K562 (cell line): ENCODE measurements at regions not wholly inside any gene's neighbourhood (a gene's known extent, or its start where the extent isn't known, plus 50 kb on each side); places are given as distances from the start of the nearest gene placed in this dataset.

ENCODE experiments used
- ATAC-seq: fragments of 200-7000 bp; cut with Tn5 transposase; 3 replicates; pipeline ENCODE4 v1.9.1; 2020; ENCODE audit warnings: moderate library complexity
- BruUV-seq: library from RNA; stranded (reverse); fragments of 400-500 nt; replicated peaks from 2 replicates; lab custom pipeline; 2021; lab: Mats Ljungman, UMichigan
- CTCF ChIA-PET: fragments of 300-600 bp; formaldehyde crosslinking; extraction: SDS; loops from one replicate; lab custom pipeline; 2021; ENCODE audit warnings: low intra/inter-chr PET ratio; lab: Yijun Ruan, JAX
- POLR2A ChIA-PET: fragments of 300-600, 350-650 bp; sonication (Branson Sonifier 250); formaldehyde crosslinking; extraction: SDS; loops from one replicate; lab custom pipeline; 2021; ENCODE audit warnings: antibody characterized with exemption, inconsistent platforms; lab: Yijun Ruan, JAX
- DNase-seq, 4 experiments: peaks; one replicate each; pipeline versions ENCODE4 v3.0.0 to v3.0.0-alpha.2; 2011 to 2018; ENCODE audit warnings: low spot score in 3 of 4, mixed read lengths in 3 of 4; ENCODE audit errors: extremely low read depth in 1 of 4
- FAIRE-seq: peaks from 2 replicates; lab custom pipeline; 2011; peaks lifted over from hg19 to GRCh38; lab: Jason Lieb, UNC
- H2AFZ ChIP-seq: 2 replicates; pipeline ENCODE4 v1.6.0; 2011; ENCODE audit warnings: low read depth, low read length, control low read depth, inconsistent platforms
- H3K27ac ChIP-seq: fragments of 200-600 bp; 3 replicates; pipeline ENCODE4 v1.8.0; 2011; ENCODE audit warnings: low read depth, mild to moderate bottlenecking, control low read depth, inconsistent platforms, low read length, moderate library complexity, mixed read lengths; ENCODE audit errors: extremely low read depth
- H3K27me3 ChIP-seq, 2 experiments: fragments of 300-600 bp in 1 of 2; 2 replicates in 1 of 2; 3 replicates in 1 of 2; pipeline versions ENCODE4 v1.6.0 to v1.8.0; 2011; ENCODE audit warnings: inconsistent platforms in 2 of 2, low read length in 2 of 2, mild to moderate bottlenecking in 1 of 2, mixed read lengths in 1 of 2, moderate library complexity in 1 of 2; ENCODE audit not compliant: control insufficient read depth in 2 of 2, insufficient read depth in 2 of 2
- H3K36me3 ChIP-seq: fragments of 300-600 bp; 3 replicates; pipeline ENCODE4 v1.8.0; 2011; ENCODE audit warnings: mild to moderate bottlenecking, low read length, inconsistent platforms; ENCODE audit not compliant: control insufficient read depth, insufficient read depth
- H3K4me1 ChIP-seq, 2 experiments: fragments of 200-600 bp in 1 of 2; replicated peaks in 1 of 2; 2 replicates in 1 of 2; 3 replicates in 1 of 2; pipeline versions ENCODE4 v1.5.1 to v1.8.0; 2011; ENCODE audit warnings: inconsistent platforms in 2 of 2, low read length in 2 of 2, mild to moderate bottlenecking in 1 of 2, mixed read lengths in 1 of 2, moderate library complexity in 1 of 2; ENCODE audit not compliant: control insufficient read depth in 2 of 2, insufficient read depth in 2 of 2
- H3K4me2 ChIP-seq: 2 replicates; pipeline ENCODE4 v1.6.1; 2011; ENCODE audit warnings: low read length, control low read depth, inconsistent platforms, mixed read lengths; ENCODE audit not compliant: insufficient read depth
- H3K4me3 ChIP-seq: fragments of 200-600 bp; sonication (generic), shearing (Covaris generic); 2 replicates; pipeline ENCODE4 v1.5.1; 2016; ENCODE audit warnings: control low read depth, inconsistent platforms
- H3K79me2 ChIP-seq: fragments of 200-600 bp; 3 replicates; pipeline ENCODE4 v1.8.0; 2011; ENCODE audit warnings: low read length, inconsistent platforms; ENCODE audit not compliant: control insufficient read depth, insufficient read depth
- H3K9ac ChIP-seq, 2 experiments: 2 replicates each; pipeline versions ENCODE4 v1.6.0 to v1.6.1; 2011; ENCODE audit warnings: low read depth in 2 of 2, low read length in 2 of 2, control low read depth in 1 of 2, inconsistent platforms in 1 of 2, mild to moderate bottlenecking in 1 of 2, mixed read lengths in 1 of 2; ENCODE audit not compliant: insufficient read depth in 1 of 2
- H3K9me1 ChIP-seq: one replicate; pipeline ENCODE4 v1.6.0; 2011; ENCODE audit warnings: inconsistent platforms, mild to moderate bottlenecking, low read length, moderate library complexity; ENCODE audit not compliant: control insufficient read depth, insufficient read depth
- H3K9me3 ChIP-seq: replicated peaks from 2 replicates; pipeline ENCODE4 v1.5.1; 2011; ENCODE audit warnings: low read depth, low read length, inconsistent platforms; ENCODE audit not compliant: control insufficient read depth, insufficient read depth
- H4K20me1 ChIP-seq: replicated peaks from 2 replicates; pipeline ENCODE4 v1.6.1; 2011; ENCODE audit warnings: low read length, inconsistent platforms, mixed read lengths; ENCODE audit not compliant: control insufficient read depth, insufficient read depth
- CTBP1 ChIP-seq: fragments of 450-650 bp; IDR thresholded peaks from 2 replicates; pipeline ENCODE4 v1.6.1; 2016; ENCODE audit warnings: borderline replicate concordance
- ESRRA ChIP-seq: fragments of 450-650 bp; IDR thresholded peaks from 2 replicates; pipeline ENCODE4 v1.6.1; 2014; ENCODE audit warnings: low read depth, mild to moderate bottlenecking, moderate library complexity, borderline replicate concordance
- FOSL1 ChIP-seq: fragments of 200-800 bp; sonication (Bioruptor generic); conservative IDR thresholded peaks from 2 replicates; pipeline ENCODE4 v1.6.1; 2016; ENCODE audit warnings: missing genetic modification characterization, missing compliant biosample characterization
- HNRNPK ChIP-seq: fragments of 200-400 bp; formaldehyde crosslinking; IDR thresholded peaks from one replicate; pipeline ENCODE4 v1.6.1; 2018; ENCODE audit warnings: mild to moderate bottlenecking, low read depth, low read length; ENCODE audit not compliant: poor library complexity, severe bottlenecking
- JUND ChIP-seq, 2 experiments: IDR thresholded peaks; 2 replicates in 1 of 2; 3 replicates in 1 of 2; pipeline ENCODE4 v1.6.1; 2011; ENCODE audit warnings: borderline replicate concordance in 2 of 2, low read depth in 2 of 2, low read length in 2 of 2, improper control_type of control experiment in 1 of 2, missing biosample characterization in 1 of 2, missing genetic modification characterization in 1 of 2, missing genetic modification reagents in 1 of 2
- NFIC ChIP-seq: fragments of 450-650 bp; IDR thresholded peaks from 2 replicates; pipeline ENCODE4 v1.6.1; 2017; ENCODE audit warnings: mild to moderate bottlenecking, inconsistent platforms
- NR1H2 ChIP-seq: sonication (generic); formaldehyde crosslinking; IDR thresholded peaks from 2 replicates; pipeline ENCODE4 v1.4.0; 2020; ENCODE audit warnings: mild to moderate bottlenecking, missing genetic modification reagents
- POLR2H ChIP-seq: IDR thresholded peaks from 2 replicates; pipeline ENCODE4 v1.6.1; 2016; ENCODE audit warnings: missing genetic modification characterization, low read depth, mild to moderate bottlenecking, control low read depth, missing compliant biosample characterization, moderate library complexity
- TAF7 ChIP-seq: fragments of 450-650 bp; IDR thresholded peaks from 2 replicates; pipeline ENCODE4 v1.6.1; 2016; ENCODE audit warnings: missing genetic modification characterization, missing compliant biosample characterization
- YY1 ChIP-seq, 3 experiments: IDR thresholded peaks; 2 replicates each; pipeline ENCODE4 v1.6.1; 2011; ENCODE audit warnings: low read length in 2 of 3, mild to moderate bottlenecking in 2 of 3, moderate library complexity in 2 of 3, borderline replicate concordance in 1 of 3, control low read depth in 1 of 3, low read depth in 1 of 3; ENCODE audit not compliant: insufficient read depth in 3 of 3, insufficient replicate concordance in 2 of 3, control insufficient read depth in 1 of 3, insufficient read length in 1 of 3; ENCODE audit errors: extremely low read depth in 1 of 3
- ZNF551 ChIP-seq: fragments of 250-450 bp; sonication (Bioruptor Pico); IDR thresholded peaks from 2 replicates; pipeline ENCODE4 v1.5.0; 2021; ENCODE audit warnings: mild to moderate bottlenecking, moderate library complexity
- ZNF79 ChIP-seq: fragments of 250-450 bp; sonication (Bioruptor Pico); IDR thresholded peaks from 2 replicates; pipeline ENCODE4 v1.4.0; 2020; ENCODE audit warnings: low read depth, mild to moderate bottlenecking, moderate library complexity
- WGBS: fragments of 100-300 bp; shearing (Covaris generic); methylation state at CpG from one replicate; pipeline ENCODE4 v1.1.6; 2016; ENCODE audit warnings: low coverage, mixed read lengths; ENCODE audit not compliant: insufficient coverage; ENCODE audit errors: missing lambda C conversion rate; 5-methylcytosine and 5-hydroxymethylcytosine counted together
- in situ Hi-C: fragments of 300-500 bp; cut with MboI; formaldehyde crosslinking; loops from 4 replicates; pipeline ENCODE4 v1.15.0; 2018; ENCODE audit warnings: inconsistent platforms, mixed read lengths
- intact Hi-C: fragments of 100-400 bp; cut with micrococcal nuclease; formaldehyde crosslinking; loops from 2 replicates; pipeline ENCODE4 v1.14.2; 2022
- TF ChIP-seq, protein P1 (sequence below): fragments of 250-450 bp; sonication (Bioruptor Pico); IDR thresholded peaks from 2 replicates; pipeline ENCODE4 v1.6.1; 2021; ENCODE audit warnings: mild to moderate bottlenecking
- TF ChIP-seq, protein P2 (sequence below): fragments of 450-650 bp; IDR thresholded peaks from 2 replicates; pipeline ENCODE4 v1.6.1; 2016; ENCODE audit warnings: low read depth

DNA sequence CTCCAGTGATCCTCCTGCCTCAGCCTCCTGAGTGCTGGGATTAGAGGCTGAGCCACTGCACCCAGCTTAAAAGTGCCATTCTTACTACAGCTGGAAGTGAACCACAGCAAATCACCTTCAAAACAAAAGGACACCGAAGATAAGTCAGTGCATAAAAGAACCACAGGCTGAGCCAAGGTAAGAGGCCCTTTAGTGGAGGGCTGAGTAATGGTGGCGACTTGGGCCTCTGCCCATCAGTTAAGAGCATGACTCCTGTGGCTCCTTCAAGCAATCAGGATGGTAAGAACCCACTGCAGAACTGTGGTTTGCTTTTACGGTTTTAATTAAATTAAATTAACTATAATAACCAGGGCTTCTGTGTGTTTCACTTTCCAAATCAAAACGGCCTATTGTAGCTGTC, 75.1 kb downstream of the CTAGE1 start:
- H3K27ac ChIP-seq, result no peak overlapping the region
- no peak overlapping the region for H3K4me2 ChIP-seq
- H2AFZ ChIP-seq, result no peak overlapping the region
- peak; percentile 24 to 56 (median 38) for DNase-seq
- H4K20me1 ChIP-seq, result peaks cover 5% of the 10 kb centered on the region; the same call in 1 of the 2 replicates
- no peak overlapping the region for H3K9ac ChIP-seq
- intact Hi-C loops, result no loop called here
- no peaks in the 10 kb centered on the region for H3K79me2 ChIP-seq
- no peaks in the 10 kb centered on the region for H3K9me3 ChIP-seq
- WGBS, result 0% methylated on average over 4 of the region's 4 CpGs
- H3K9me1 ChIP-seq, result no peaks in the 10 kb centered on the region
- no peaks in the 10 kb centered on the region for H3K36me3 ChIP-seq
- BruUV-seq, result no TSS peak
- in situ Hi-C loops, result no loop called here
- CTCF ChIA-PET, result no interaction called here
- peak; percentile 80 for ATAC-seq
- no peak overlapping the region for H3K4me3 ChIP-seq
- H3K27me3 ChIP-seq, result peaks cover 11 to 29% of the 10 kb centered on the region in 2 experiments
- POLR2A ChIA-PET, result no interaction called here
- FAIRE-seq, result peak; percentile 11
- peaks cover 0 to 3% of the 10 kb centered on the region in 2 experiments; a peak in 1 of 5 replicates for H3K4me1 ChIP-seq
- TF ChIP-seq NR1H2 (CRISPR knock-in tag), result no peak
- TF ChIP-seq ZNF79 (CRISPR knock-in tag), result no peak
- TF ChIP-seq CTBP1, result 0 out of 2 replicates have a peak, but pooled peaks have one; percentile 20
- TF ChIP-seq, protein P1, sequence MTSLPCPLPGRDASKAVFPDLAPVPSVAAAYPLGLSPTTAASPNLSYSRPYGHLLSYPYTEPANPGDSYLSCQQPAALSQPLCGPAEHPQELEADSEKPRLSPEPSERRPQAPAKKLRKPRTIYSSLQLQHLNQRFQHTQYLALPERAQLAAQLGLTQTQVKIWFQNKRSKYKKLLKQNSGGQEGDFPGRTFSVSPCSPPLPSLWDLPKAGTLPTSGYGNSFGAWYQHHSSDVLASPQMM, result no peak
- TF ChIP-seq FOSL1, result peak; percentile 66
- TF ChIP-seq TAF7 (tag), result no peak
- peak in 1 of 3 experiments; percentile 27 for TF ChIP-seq YY1 (IDR thresholded peaks at IDR 0.05; ENCODE audit: borderline replicate concordance in 1 of 3, control insufficient read depth in 1 of 3, extremely low read depth in 1 of 3, insufficient read depth in 3 of 3, insufficient read length in 1 of 3, insufficient replicate concordance in 2 of 3, low read depth in 1 of 3, low read length in 2 of 3)
- no peak for TF ChIP-seq ZNF551 (CRISPR knock-in tag)
- TF ChIP-seq, protein P2, sequence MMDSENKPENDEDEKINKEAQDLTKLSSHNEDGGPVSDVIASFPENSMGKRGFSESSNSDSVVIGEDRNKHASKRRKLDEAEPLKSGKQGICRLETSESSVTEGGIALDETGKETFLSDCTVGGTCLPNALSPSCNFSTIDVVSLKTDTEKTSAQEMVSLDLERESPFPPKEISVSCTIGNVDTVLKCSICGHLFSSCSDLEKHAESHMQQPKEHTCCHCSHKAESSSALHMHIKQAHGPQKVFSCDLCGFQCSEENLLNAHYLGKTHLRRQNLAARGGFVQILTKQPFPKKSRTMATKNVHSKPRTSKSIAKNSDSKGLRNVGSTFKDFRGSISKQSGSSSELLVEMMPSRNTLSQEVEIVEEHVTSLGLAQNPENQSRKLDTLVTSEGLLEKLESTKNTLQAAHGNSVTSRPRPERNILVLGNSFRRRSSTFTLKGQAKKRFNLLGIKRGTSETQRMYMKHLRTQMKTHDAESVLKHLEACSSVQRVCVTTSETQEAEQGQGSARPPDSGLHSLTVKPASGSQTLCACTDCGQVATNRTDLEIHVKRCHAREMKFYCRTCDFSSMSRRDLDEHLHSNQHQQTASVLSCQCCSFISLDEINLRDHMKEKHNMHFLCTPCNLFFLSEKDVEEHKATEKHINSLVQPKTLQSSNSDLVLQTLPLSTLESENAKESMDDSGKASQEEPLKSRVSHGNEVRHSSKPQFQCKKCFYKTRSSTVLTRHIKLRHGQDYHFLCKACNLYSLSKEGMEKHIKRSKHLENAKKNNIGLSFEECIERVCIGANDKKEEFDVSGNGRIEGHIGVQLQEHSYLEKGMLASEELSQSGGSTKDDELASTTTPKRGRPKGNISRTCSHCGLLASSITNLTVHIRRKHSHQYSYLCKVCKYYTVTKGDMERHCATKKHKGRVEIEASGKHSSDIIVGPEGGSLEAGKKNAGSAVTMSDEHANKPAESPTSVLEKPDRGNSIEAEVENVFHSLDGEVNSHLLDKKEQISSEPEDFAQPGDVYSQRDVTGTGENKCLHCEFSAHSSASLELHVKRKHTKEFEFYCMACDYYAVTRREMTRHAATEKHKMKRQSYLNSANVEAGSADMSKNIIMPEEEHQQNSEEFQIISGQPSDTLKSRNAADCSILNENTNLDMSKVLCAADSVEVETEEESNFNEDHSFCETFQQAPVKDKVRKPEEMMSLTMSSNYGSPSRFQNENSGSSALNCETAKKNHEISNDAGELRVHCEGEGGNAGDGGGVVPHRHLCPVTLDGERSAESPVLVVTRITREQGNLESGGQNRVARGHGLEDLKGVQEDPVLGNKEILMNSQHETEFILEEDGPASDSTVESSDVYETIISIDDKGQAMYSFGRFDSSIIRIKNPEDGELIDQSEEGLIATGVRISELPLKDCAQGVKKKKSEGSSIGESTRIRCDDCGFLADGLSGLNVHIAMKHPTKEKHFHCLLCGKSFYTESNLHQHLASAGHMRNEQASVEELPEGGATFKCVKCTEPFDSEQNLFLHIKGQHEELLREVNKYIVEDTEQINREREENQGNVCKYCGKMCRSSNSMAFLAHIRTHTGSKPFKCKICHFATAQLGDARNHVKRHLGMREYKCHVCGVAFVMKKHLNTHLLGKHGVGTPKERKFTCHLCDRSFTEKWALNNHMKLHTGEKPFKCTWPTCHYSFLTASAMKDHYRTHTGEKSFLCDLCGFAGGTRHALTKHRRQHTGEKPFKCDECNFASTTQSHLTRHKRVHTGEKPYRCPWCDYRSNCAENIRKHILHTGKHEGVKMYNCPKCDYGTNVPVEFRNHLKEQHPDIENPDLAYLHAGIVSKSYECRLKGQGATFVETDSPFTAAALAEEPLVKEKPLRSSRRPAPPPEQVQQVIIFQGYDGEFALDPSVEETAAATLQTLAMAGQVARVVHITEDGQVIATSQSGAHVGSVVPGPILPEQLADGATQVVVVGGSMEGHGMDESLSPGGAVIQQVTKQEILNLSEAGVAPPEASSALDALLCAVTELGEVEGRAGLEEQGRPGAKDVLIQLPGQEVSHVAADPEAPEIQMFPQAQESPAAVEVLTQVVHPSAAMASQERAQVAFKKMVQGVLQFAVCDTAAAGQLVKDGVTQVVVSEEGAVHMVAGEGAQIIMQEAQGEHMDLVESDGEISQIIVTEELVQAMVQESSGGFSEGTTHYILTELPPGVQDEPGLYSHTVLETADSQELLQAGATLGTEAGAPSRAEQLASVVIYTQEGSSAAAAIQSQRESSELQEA, result no peak
- no peak for TF ChIP-seq HNRNPK
- TF ChIP-seq NFIC, result peak; percentile 93
- TF ChIP-seq POLR2H, result no peak
- no peak for TF ChIP-seq JUND (IDR thresholded peaks at IDR 0.05; ENCODE audit: borderline replicate concordance, low read depth, low read length)
- TF ChIP-seq JUND (tag; IDR thresholded peaks at IDR 0.05; ENCODE audit: borderline replicate concordance, low read depth, low read length), result peak; percentile 33; the same call in 1 of the 3 replicates
- peak; percentile 72 for TF ChIP-seq ESRRA
